Heart right ventricle (tissue), 16 donors: ENCODE measurements at regions not wholly inside any gene's neighbourhood (a gene's known extent, or its start where the extent isn't known, plus 50 kb on each side); places are given as distances from the start of the nearest gene placed in this dataset.
A peak's percentile ranks its signal among the peaks of the same experiment; 100 is the strongest.

Experiments used
- ATAC-seq, 8 donors: fragments of 200-7000 bp; cut with Tn5 transposase; one replicate each; pipeline ENCODE4 v1.9.1; 2020; ENCODE audit warnings: mild to moderate bottlenecking in 8 of 8, moderate library complexity in 8 of 8, moderate number of reproducible peaks in 1 of 8
- DNase-seq, 2 donors: peaks; one replicate each; pipeline ENCODE4 v3.0.0-alpha.2; 2020
- H3K27ac ChIP-seq, 10 donors: fragments of 200-600 bp; sonication (generic) in 2 of 10; one replicate each; pipeline versions ENCODE4 v1.5.0 to v1.8.0; 2020 to 2022; ENCODE audit warnings: mild to moderate bottlenecking in 3 of 10
- H3K27me3 ChIP-seq, 7 donors: fragments of 200-600 bp; one replicate each; pipeline ENCODE4 v1.8.0; 2021 to 2022; ENCODE audit warnings: mild to moderate bottlenecking in 2 of 7
- H3K36me3 ChIP-seq, 9 donors: fragments of 200-600 bp; sonication (generic) in 1 of 9; one replicate each; pipeline versions ENCODE4 v1.5.0 to v1.8.0; 2020 to 2022; ENCODE audit warnings: mild to moderate bottlenecking in 2 of 9
- H3K4me1 ChIP-seq, 9 donors: fragments of 200-600 bp; sonication (generic) in 1 of 9; one replicate each; pipeline versions ENCODE4 v1.5.0 to v1.8.0; 2020 to 2022; ENCODE audit warnings: mild to moderate bottlenecking in 4 of 9
- H3K4me3 ChIP-seq, 10 donors: fragments of 200-600 bp; sonication (generic) in 2 of 10; one replicate each; pipeline versions ENCODE4 v1.5.0 to v1.8.0; 2020 to 2022; ENCODE audit warnings: mild to moderate bottlenecking in 7 of 10, moderate library complexity in 2 of 10
- H3K9me3 ChIP-seq, 11 donors: fragments of 200-600 bp in 10 of 11; sonication (generic) in 2 of 11; one replicate each; pipeline versions ENCODE4 v1.5.0 to v1.8.0; 2013 to 2022; ENCODE audit warnings: mild to moderate bottlenecking in 2 of 11, control low read depth in 1 of 11, moderate library complexity in 1 of 11
- CTCF ChIP-seq, 9 donors: fragments of 200-600 bp; sonication (generic) in 2 of 9; IDR thresholded peaks; one replicate each; pipeline versions ENCODE4 v1.5.0 to v1.8.0; 2021 to 2022; ENCODE audit warnings: antibody characterized with exemption in 9 of 9, mild to moderate bottlenecking in 5 of 9, moderate library complexity in 1 of 9
- WGBS, 2 donors: extraction: QIAGEN DNeasy Blood & Tissue Kit; methylation state at CpG; one replicate each; pipeline ENCODE4 v1.1.7; 2013; ENCODE audit warnings: inconsistent platforms in 1 of 2; 5-methylcytosine and 5-hydroxymethylcytosine counted together
- intact Hi-C, 10 donors: fragments of 100-400 bp; cut with DNase I; formaldehyde crosslinking; loops; one replicate each; pipeline versions ENCODE4 v1.11.1 to v1.14.2; 2022
- donor health status: Arrhythmogenic right ventricular cardiomyopathy.
- donor health status: ischemic (EF 13 %, LVEDD 7.1; RV severe dilation, severe dysfunction).
- donor health status: healthy with polysubstance abuse.
- donor health status: DM: no; HTN: yes; CAD: no.
- donor health status: DM: no; HTN: no; CAD: no.
- donor health status: ischemic (EF 25% LVEDD 6.9; RV normal size, moderate dysfunction).
- donor health status: ischemic (EF 25% LVEDD 5.7; RV mildly dilated, moderate dysfunction).
- donor health status: healthy.
- donor health status: DM: yes; HTN: yes; CAD: no.
- donor health status: Ischemic cardiomyopathy.
- donor health status: ischemic (EF 35%, LVEDD 5.7; RV mildly dilated, moderate dysfunction).
- donor health status: nonischemic (EF 11% LVEDD 7.7; RV severe dilation, severe dysfunction).
- donor health status: DM: yes; HTN: yes; CAD: no.
- donor health status: PGD.
- donor health status: ischemic (EF 29% LVEDD 5.4; RV normal size, mild dysfunction).
- donor health status: nonischemic (EF 23%, LVEDD 6.1; RV moderate dilation, normal function).

- Histone ChIP-seq H3K27me3 (no peaks in the 10 kb centered on the region), H3K4me3 (no peak overlapping the region), H3K9me3 (no peaks in the 10 kb centered on the region), H3K4me1 (peaks cover 0 to 9% (median 0%) of the 10 kb centered on the region in 9 donors), H3K36me3 (peaks cover 0 to 93% (median 13%) of the 10 kb centered on the region in 9 donors), H3K27ac (no peak overlapping the region)
- ATAC-seq (no peak), DNase-seq (no peak)
- intact Hi-C loops = no loop called here
- 64 to 65% methylated on average over 3 of the region's 3 CpGs for WGBS, 2 donors
- no peak for TF ChIP-seq CTCF (IDR thresholded peaks at IDR 0.05)
Measured at GRCh38 chr3:124419303-124419702, 310.9 kb upstream of the UMPS start.

- Histone ChIP-seq H3K4me3 (no peak overlapping the region), H3K9me3 (no peaks in the 10 kb centered on the region), H3K4me1 (peaks cover 0 to 9% (median 0%) of the 10 kb centered on the region in 9 donors), H3K27ac (no peak overlapping the region), H3K36me3 (peaks cover 0 to 93% (median 13%) of the 10 kb centered on the region in 9 donors), H3K27me3 (no peaks in the 10 kb centered on the region)
- ATAC-seq (peak in 1 of 8 donors; percentile 75), DNase-seq (no peak)
- 56 to 88% methylated on average over 2 of the region's 2 CpGs for WGBS, 2 donors
- intact Hi-C loops = no loop called here
- no peak for TF ChIP-seq CTCF (IDR thresholded peaks at IDR 0.05)
Measured at GRCh38 chr3:124420392-124420791, 309.9 kb upstream of the UMPS start.

- intact Hi-C loops = no loop called here
- H3K4me1 ChIP-seq = peaks cover 0 to 9% (median 0%) of the 10 kb centered on the region in 9 donors
- no peak for TF ChIP-seq CTCF (IDR thresholded peaks at IDR 0.05)
- DNase-seq (no peak), ATAC-seq (no peak)
- H3K9me3 ChIP-seq = no peaks in the 10 kb centered on the region
- 98 to 99% methylated on average over 4 of the region's 4 CpGs for WGBS, 2 donors
- H3K27me3 ChIP-seq = no peaks in the 10 kb centered on the region
- peaks cover 0 to 90% (median 13%) of the 10 kb centered on the region in 9 donors for H3K36me3 ChIP-seq
- no peak overlapping the region for H3K4me3 ChIP-seq
- no peak overlapping the region for H3K27ac ChIP-seq
Measured at GRCh38 chr3:124422805-124423204, 307.4 kb upstream of the UMPS start.

- intact Hi-C loops = no loop called here
- Histone ChIP-seq H3K4me3 (no peak overlapping the region), H3K4me1 (peaks cover 0 to 9% (median 0%) of the 10 kb centered on the region in 9 donors), H3K9me3 (no peaks in the 10 kb centered on the region), H3K27me3 (no peaks in the 10 kb centered on the region), H3K27ac (no peak overlapping the region), H3K36me3 (peaks cover 0 to 90% (median 13%) of the 10 kb centered on the region in 9 donors)
- no peak for ATAC-seq
- TF ChIP-seq CTCF (IDR thresholded peaks at IDR 0.05) = no peak
- DNase-seq = no peak
- WGBS, 2 donors = 77 to 83% methylated on average over 2 of the region's 2 CpGs
Measured at GRCh38 chr3:124424396-124424795, 305.9 kb upstream of the UMPS start.
